Natural killer cell (primary cell): ENCODE measurements at regions not wholly inside any gene's neighbourhood (a gene's known extent, or its start where the extent isn't known, plus 50 kb on each side); places are given as distances from the start of the nearest gene placed in this dataset.

ENCODE experiments used
- ATAC-seq, 3 donors: fragments of 150-1000 bp in 2 of 3; fragments of 200-7000 bp in 1 of 3; cut with Tn5 transposase; 1 replicate in 1 of 3; 2 replicates in 2 of 3; pipeline ENCODE4 v1.10.0; 2021; ENCODE audit warnings: mild to moderate bottlenecking in 2 of 3, moderate library complexity in 2 of 3
- DNase-seq, 2 donors: peaks; one replicate each; pipeline versions ENCODE4 v3.0.0 to v3.0.0-alpha.2; 2013 to 2021; ENCODE audit warnings: mixed read lengths in 1 of 2
- H3K27ac ChIP-seq: one replicate; pipeline ENCODE4 v1.5.1; 2013; ENCODE audit warnings: mild to moderate bottlenecking, low read length
- H3K27me3 ChIP-seq: one replicate; pipeline ENCODE4 v1.6.1; 2013; ENCODE audit warnings: low read length; ENCODE audit not compliant: control insufficient read depth, insufficient read depth
- H3K36me3 ChIP-seq: one replicate; pipeline ENCODE4 v1.6.1; 2013; ENCODE audit warnings: low read length; ENCODE audit not compliant: control insufficient read depth, insufficient read depth
- H3K4me1 ChIP-seq: one replicate; pipeline ENCODE4 v1.6.1; 2013; ENCODE audit warnings: low read length; ENCODE audit not compliant: control insufficient read depth, insufficient read depth
- H3K4me3 ChIP-seq: one replicate; pipeline ENCODE4 v1.5.1; 2013; ENCODE audit warnings: low read length
- H3K9me3 ChIP-seq: one replicate; pipeline ENCODE4 v1.6.1; 2013; ENCODE audit warnings: low read length; ENCODE audit not compliant: control insufficient read depth, insufficient read depth
- H3K27ac Mint-ChIP-seq, 2 donors: one replicate each; pipeline ENCODE4 v1.8.0; 2022; ENCODE audit warnings: mild to moderate bottlenecking in 2 of 2, mixed read lengths in 2 of 2, moderate library complexity in 1 of 2
- H3K27me3 Mint-ChIP-seq, 2 donors: one replicate each; pipeline ENCODE4 v1.8.0; 2022; ENCODE audit warnings: low read depth in 2 of 2, mixed read lengths in 2 of 2
- H3K36me3 Mint-ChIP-seq: one replicate; pipeline ENCODE4 v1.8.0; 2022; ENCODE audit warnings: mixed read lengths
- H3K4me1 Mint-ChIP-seq, 2 donors: one replicate each; pipeline ENCODE4 v1.8.0; 2022; ENCODE audit warnings: mixed read lengths in 2 of 2
- H3K4me3 Mint-ChIP-seq: one replicate; pipeline ENCODE4 v1.8.0; 2022; ENCODE audit warnings: mild to moderate bottlenecking, moderate library complexity, mixed read lengths
- H3K9me3 Mint-ChIP-seq, 2 donors: one replicate each; pipeline ENCODE4 v1.8.0; 2022; ENCODE audit warnings: mixed read lengths in 2 of 2
- CTCF ChIP-seq: fragments of 200-600 bp; IDR thresholded peaks from one replicate; pipeline ENCODE4 v1.8.0; 2022; ENCODE audit warnings: antibody characterized with exemption
- WGBS: methylation state at CpG from one replicate; pipeline ENCODE4 v1.1.7; 2013; ENCODE audit warnings: missing lambda C conversion rate; ENCODE audit not compliant: insufficient coverage; 5-methylcytosine and 5-hydroxymethylcytosine counted together
- intact Hi-C: fragments of 100-400 bp; cut with micrococcal nuclease; formaldehyde crosslinking; loops from one replicate; pipeline ENCODE4 v1.14.2; 2022

- Mint-ChIP-seq H3K4me3 (no peak overlapping the region), H3K4me1 (no peaks in the 10 kb centered on the region), H3K36me3 (no peaks in the 10 kb centered on the region), H3K27me3 (peaks cover 16 to 18% of the 10 kb centered on the region in 2 donors), H3K9me3 (no peaks in the 10 kb centered on the region), H3K27ac (no peak overlapping the region)
- no peak overlapping the region for H3K4me3 ChIP-seq
- DNase-seq: no peak
- WGBS: 91% methylated on average over 9 of the region's 10 CpGs
- no peak for ATAC-seq
- intact Hi-C loops: no loop called here
- H3K27me3 ChIP-seq: no peaks in the 10 kb centered on the region
- H3K4me1 ChIP-seq: no peaks in the 10 kb centered on the region
- no peak overlapping the region for H3K27ac ChIP-seq
- H3K36me3 ChIP-seq: no peaks in the 10 kb centered on the region
- no peak for TF ChIP-seq CTCF
- H3K9me3 ChIP-seq: no peaks in the 10 kb centered on the region
These were observed 256.1 kb downstream of the KLF6 start for GRCh38 chr10:3528823-3529403.

GRCh38 chr10:3528271-3528670 lies 256.7 kb downstream of the KLF6 start:
- Mint-ChIP-seq H3K9me3 (no peaks in the 10 kb centered on the region), H3K4me3 (no peak overlapping the region), H3K36me3 (no peaks in the 10 kb centered on the region), H3K4me1 (no peaks in the 10 kb centered on the region), H3K27me3 (peaks cover 16 to 18% of the 10 kb centered on the region in 2 donors), H3K27ac (no peak overlapping the region)
- no peak for ATAC-seq
- intact Hi-C loops: no loop called here
- no peaks in the 10 kb centered on the region for H3K4me1 ChIP-seq
- H3K27me3 ChIP-seq: no peaks in the 10 kb centered on the region
- WGBS: 95% methylated on average over 3 of the region's 3 CpGs
- no peaks in the 10 kb centered on the region for H3K9me3 ChIP-seq
- no peak for TF ChIP-seq CTCF
- no peak overlapping the region for H3K27ac ChIP-seq
- DNase-seq: no peak
- no peak overlapping the region for H3K4me3 ChIP-seq
- no peaks in the 10 kb centered on the region for H3K36me3 ChIP-seq

- Histone ChIP-seq H3K9me3 (no peaks in the 10 kb centered on the region), H3K4me3 (no peak overlapping the region), H3K27me3 (no peaks in the 10 kb centered on the region), H3K36me3 (no peaks in the 10 kb centered on the region), H3K27ac (no peak overlapping the region), H3K4me1 (no peaks in the 10 kb centered on the region)
- no peak overlapping the region for H3K4me3 Mint-ChIP-seq
- DNase-seq: no peak
- intact Hi-C loops: no loop called here
- H3K27me3 Mint-ChIP-seq: peaks cover 16 to 18% of the 10 kb centered on the region in 2 donors
- ATAC-seq: no peak
- WGBS: 91% methylated on average over 5 of the region's 5 CpGs
- H3K9me3 Mint-ChIP-seq: no peaks in the 10 kb centered on the region
- no peaks in the 10 kb centered on the region for H3K4me1 Mint-ChIP-seq
- no peak for TF ChIP-seq CTCF
- H3K27ac Mint-ChIP-seq: no peak overlapping the region
- no peaks in the 10 kb centered on the region for H3K36me3 Mint-ChIP-seq
These were observed 257.1 kb downstream of the KLF6 start for GRCh38 chr10:3527869-3528268.
